ENCODE measurements at regions not wholly inside any gene's neighbourhood (a gene's known extent, or its start where the extent isn't known, plus 50 kb on each side); places are given as distances from the start of the nearest gene placed in this dataset.

DNA sequence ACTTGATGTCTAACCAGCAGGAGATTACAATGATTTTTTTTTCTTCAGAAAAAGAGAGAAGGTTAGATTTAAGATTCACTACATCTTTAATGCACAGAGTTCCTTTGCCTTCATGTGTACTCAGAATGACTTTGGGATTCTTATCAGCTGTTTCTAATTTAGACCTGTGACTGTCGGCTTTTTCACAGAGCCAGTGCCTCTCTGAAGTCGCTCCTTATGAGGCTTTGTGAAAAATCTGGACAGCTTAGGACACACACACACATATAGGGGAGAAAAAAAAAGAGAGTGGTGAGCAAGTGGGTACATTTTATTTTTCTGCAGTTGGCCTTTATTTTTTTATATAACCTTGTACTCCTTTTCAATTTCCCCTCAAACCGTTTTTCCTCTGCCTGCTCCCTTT lies 893.1 kb upstream of the CELF4 start:
- TF ChIP-seq, protein P1, sequence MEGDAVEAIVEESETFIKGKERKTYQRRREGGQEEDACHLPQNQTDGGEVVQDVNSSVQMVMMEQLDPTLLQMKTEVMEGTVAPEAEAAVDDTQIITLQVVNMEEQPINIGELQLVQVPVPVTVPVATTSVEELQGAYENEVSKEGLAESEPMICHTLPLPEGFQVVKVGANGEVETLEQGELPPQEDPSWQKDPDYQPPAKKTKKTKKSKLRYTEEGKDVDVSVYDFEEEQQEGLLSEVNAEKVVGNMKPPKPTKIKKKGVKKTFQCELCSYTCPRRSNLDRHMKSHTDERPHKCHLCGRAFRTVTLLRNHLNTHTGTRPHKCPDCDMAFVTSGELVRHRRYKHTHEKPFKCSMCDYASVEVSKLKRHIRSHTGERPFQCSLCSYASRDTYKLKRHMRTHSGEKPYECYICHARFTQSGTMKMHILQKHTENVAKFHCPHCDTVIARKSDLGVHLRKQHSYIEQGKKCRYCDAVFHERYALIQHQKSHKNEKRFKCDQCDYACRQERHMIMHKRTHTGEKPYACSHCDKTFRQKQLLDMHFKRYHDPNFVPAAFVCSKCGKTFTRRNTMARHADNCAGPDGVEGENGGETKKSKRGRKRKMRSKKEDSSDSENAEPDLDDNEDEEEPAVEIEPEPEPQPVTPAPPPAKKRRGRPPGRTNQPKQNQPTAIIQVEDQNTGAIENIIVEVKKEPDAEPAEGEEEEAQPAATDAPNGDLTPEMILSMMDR (IDR thresholded peaks at IDR 0.05; ENCODE audit: extremely low read depth in 1 of 2, insufficient read depth in 1 of 2, low read depth in 1 of 2, low read length in 2 of 2): no peak
- TF ChIP-seq GATA2 (IDR thresholded peaks at IDR 0.05; ENCODE audit: insufficient read depth, insufficient read length, low read depth, low read length): no peak
- no peak for TF ChIP-seq EZH2 (IDR thresholded peaks at IDR 0.05; ENCODE audit: borderline replicate concordance, low read depth, low read length, severe bottlenecking)
- TF ChIP-seq POLR2AphosphoS5 (IDR thresholded peaks at IDR 0.05; ENCODE audit: insufficient read depth, low read depth, low read length): no peak

Data from endothelial cell of umbilical vein (primary cell).